ENCODE measurements at regions not wholly inside any gene's neighbourhood (a gene's known extent, or its start where the extent isn't known, plus 50 kb on each side); places are given as distances from the start of the nearest gene placed in this dataset.

- H3K9me3 ChIP-seq, result no peaks in the 10 kb centered on the region
- no peaks in the 10 kb centered on the region for H3K36me3 ChIP-seq
- TF ChIP-seq POLR2A (IDR thresholded peaks at IDR 0.05), result no peak
- TF ChIP-seq CTCF (IDR thresholded peaks at IDR 0.05), result no peak
- no peak for DNase-seq
- 17% methylated on average over 5 of the region's 14 CpGs for WGBS (ENCODE audit: insufficient coverage, low coverage, low lambda C conversion rate, missing lambda C conversion rate)
- no peak for ATAC-seq
- no peaks in the 10 kb centered on the region for H3K4me1 ChIP-seq
- H3K27me3 ChIP-seq, result no peaks in the 10 kb centered on the region
- no peak overlapping the region for H3K27ac ChIP-seq
- no peak overlapping the region for H3K4me3 ChIP-seq
- intact Hi-C loops (cut with DNase I), result no loop called here
These were observed 150.2 kb downstream of the UQCRFS1 start for GRCh38 chr19:29062475-29063435.

GRCh38 chr19:29060813-29061364, 152.1 kb downstream of the UQCRFS1 start:
- TF ChIP-seq POLR2A (IDR thresholded peaks at IDR 0.05), result no peak
- no peak for TF ChIP-seq CTCF (IDR thresholded peaks at IDR 0.05)
- Histone ChIP-seq H3K9me3 (no peaks in the 10 kb centered on the region), H3K4me1 (no peaks in the 10 kb centered on the region), H3K4me3 (no peak overlapping the region), H3K27ac (no peak overlapping the region), H3K36me3 (no peaks in the 10 kb centered on the region), H3K27me3 (no peaks in the 10 kb centered on the region)
- intact Hi-C loops (cut with DNase I), result no loop called here
- 42% methylated on average over 5 of the region's 7 CpGs for WGBS (ENCODE audit: insufficient coverage, low coverage, low lambda C conversion rate, missing lambda C conversion rate)
- DNase-seq, result no peak
- ATAC-seq, result no peak

DNA sequence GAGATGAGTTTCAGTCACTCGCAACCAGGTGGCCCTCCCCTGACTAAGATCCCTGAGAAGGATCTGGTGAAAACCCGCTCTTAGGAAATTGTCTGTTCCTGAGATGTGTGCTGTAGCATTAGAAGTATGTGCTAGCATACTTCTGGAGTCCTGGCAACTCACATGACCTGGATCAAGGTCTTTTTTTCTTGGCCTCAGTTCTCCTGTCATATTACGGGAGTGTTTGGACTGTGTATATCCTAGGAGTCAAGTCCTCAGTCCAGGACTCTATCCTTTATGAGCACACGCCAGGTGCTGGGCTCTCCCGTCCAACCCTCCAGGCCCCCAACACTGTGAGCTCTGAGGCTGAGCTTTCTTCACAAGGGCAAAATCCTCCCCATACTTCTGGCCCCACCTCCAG, 156.4 kb downstream of the UQCRFS1 start:
- no peaks in the 10 kb centered on the region for H3K9me3 ChIP-seq
- no peaks in the 10 kb centered on the region for H3K36me3 ChIP-seq
- no peaks in the 10 kb centered on the region for H3K27me3 ChIP-seq
- no peak overlapping the region for H3K4me3 ChIP-seq
- WGBS (ENCODE audit: insufficient coverage, low coverage, low lambda C conversion rate, missing lambda C conversion rate), result 67% methylated on average over 3 of the region's 5 CpGs
- no peaks in the 10 kb centered on the region for H3K4me1 ChIP-seq
- DNase-seq (no peak), ATAC-seq (no peak)
- H3K27ac ChIP-seq, result no peak overlapping the region
- intact Hi-C loops (cut with DNase I), result no loop called here
- TF ChIP-seq CTCF (IDR thresholded peaks at IDR 0.05) (no peak), POLR2A (IDR thresholded peaks at IDR 0.05) (no peak)

DNA sequence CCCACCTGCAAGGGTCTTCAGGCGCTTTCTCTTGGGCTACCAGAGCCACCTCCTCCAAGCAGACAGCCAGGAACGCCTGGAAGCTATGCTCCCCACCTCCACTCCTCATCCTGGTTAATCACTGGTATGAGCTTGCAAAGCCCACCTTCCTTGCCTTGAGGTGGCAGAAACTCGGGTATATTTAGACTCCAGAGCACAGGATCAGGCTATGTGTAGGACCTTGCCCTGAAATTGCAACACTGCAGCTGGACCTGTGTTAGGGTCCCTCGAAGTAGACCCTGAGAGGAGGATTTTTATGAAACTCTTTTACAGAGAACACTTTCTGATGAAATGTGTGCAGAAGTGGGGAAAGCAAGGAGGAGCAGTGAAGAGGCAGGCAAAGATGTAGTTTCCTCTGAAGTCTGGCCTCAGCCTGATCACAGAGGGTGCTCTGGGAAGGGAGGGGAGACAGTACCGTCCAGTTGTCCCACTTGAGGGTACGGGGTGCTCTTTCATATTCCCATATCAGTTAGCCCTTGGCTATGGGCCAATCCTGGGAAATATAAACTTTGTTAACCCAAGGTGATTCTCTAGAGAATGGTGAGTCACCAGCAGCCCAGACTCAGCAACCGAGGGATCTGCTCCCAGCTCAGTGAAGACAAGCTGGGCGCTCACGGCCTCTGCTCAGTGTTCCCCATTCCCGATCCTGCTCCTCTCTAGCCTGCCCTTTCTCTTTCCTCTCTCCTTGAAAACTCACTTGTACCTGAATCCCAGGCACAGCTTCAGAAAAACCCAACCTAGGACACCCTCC, 157.9 kb downstream of the UQCRFS1 start:
- no peaks in the 10 kb centered on the region for H3K36me3 ChIP-seq
- no peak for DNase-seq
- no peak overlapping the region for H3K4me3 ChIP-seq
- H3K27me3 ChIP-seq, result no peaks in the 10 kb centered on the region
- no peaks in the 10 kb centered on the region for H3K4me1 ChIP-seq
- TF ChIP-seq CTCF (IDR thresholded peaks at IDR 0.05) (no peak), POLR2A (IDR thresholded peaks at IDR 0.05) (no peak)
- no peak overlapping the region for H3K27ac ChIP-seq
- intact Hi-C loops (cut with DNase I), result no loop called here
- H3K9me3 ChIP-seq, result no peaks in the 10 kb centered on the region
- 48% methylated on average over 8 of the region's 10 CpGs for WGBS (ENCODE audit: insufficient coverage, low coverage, low lambda C conversion rate, missing lambda C conversion rate)
- no peak for ATAC-seq
